ENCODE measurements at regions not wholly inside any gene's neighbourhood (a gene's known extent, or its start where the extent isn't known, plus 50 kb on each side); places are given as distances from the start of the nearest gene placed in this dataset.

GRCh38 chr1:95311762-95312161 is 77.8 kb downstream of the RWDD3 start:
- no peak for DNase-seq
- Histone ChIP-seq H3K9ac (no peak overlapping the region), H4K20me1 (ENCODE audit: insufficient read depth) (no peaks in the 10 kb centered on the region), H3K9me2 (no peaks in the 10 kb centered on the region), H3K36me3 (replicated peaks in 1 of 2; ENCODE audit: control insufficient read depth in 1 of 2, insufficient read depth in 2 of 2, low read length in 1 of 2) (no peaks in the 10 kb centered on the region), H3K4me2 (no peak overlapping the region), H2AFZ (ENCODE audit: low read depth) (no peak overlapping the region), H3K79me2 (ENCODE audit: insufficient read depth) (no peaks in the 10 kb centered on the region), H3K4me3 (ENCODE audit: low read depth in 2 of 2, low read length in 1 of 2) (no peak overlapping the region), H3K9me3 (no peaks in the 10 kb centered on the region), H3F3A (replicated peaks; ENCODE audit: insufficient read depth) (no peaks in the 10 kb centered on the region), H3K27ac (ENCODE audit: low read depth in 2 of 2, low read length in 1 of 2) (peak overlapping the region; percentile 28 to 100; a peak in 3 of 4 replicates), H3K4me1 (ENCODE audit: control insufficient read depth in 1 of 2, insufficient read depth in 2 of 2, low read depth in 1 of 2, low read length in 1 of 2) (peaks cover 0 to 41% of the 10 kb centered on the region in 2 experiments; a peak in 2 of 4 replicates), H3K27me3 (ENCODE audit: insufficient read depth) (no peaks in the 10 kb centered on the region; the same call in 1 of the 2 replicates)
- ChIA-PET POLR2A (interaction anchor here (1.0 to 2.1 kb wide), 3 partner anchors 70 to 344 kb away, joined by 4 to 9 read pairs (median 5); no protein-coding TSS in a partner anchor), CTCF (no interaction called here)
- TF ChIP-seq FOXM1 (IDR thresholded peaks at IDR 0.05; ENCODE audit: low read depth) (no peak), RXRA (IDR thresholded peaks at IDR 0.05; ENCODE audit: borderline replicate concordance, low read depth) (no peak), GATA2 (CRISPR knock-in tag; IDR thresholded peaks at IDR 0.05) (peak; percentile 31; the same call in 1 of the 2 replicates), MEF2A (IDR thresholded peaks at IDR 0.05; ENCODE audit: borderline replicate concordance, low read depth) (no peak), GABPA (IDR thresholded peaks at IDR 0.05; ENCODE audit: low read depth) (no peak)
- 74% methylated on average over 2 of the region's 2 CpGs for WGBS (ENCODE audit: low lambda C conversion rate)

DNA sequence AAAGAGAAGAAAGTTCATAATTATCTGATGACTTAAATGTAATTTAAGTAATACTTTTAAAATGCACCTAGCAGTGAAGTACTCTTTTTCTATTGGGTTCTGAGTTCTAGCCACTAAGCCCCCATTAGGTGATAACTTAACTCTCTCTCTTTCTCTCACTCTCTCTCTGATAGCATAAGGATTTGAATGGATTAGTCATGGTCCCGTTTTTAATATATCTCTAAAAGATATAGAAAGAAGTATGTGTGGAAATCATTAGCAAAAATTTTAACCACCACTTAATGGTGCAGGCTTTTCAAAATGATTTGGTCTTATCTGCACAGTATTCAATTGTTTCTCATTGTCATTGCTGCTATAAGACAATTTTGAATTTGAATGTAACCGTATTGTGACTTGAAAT is 78.2 kb downstream of the RWDD3 start:
- POLR2A ChIA-PET: interaction anchor here (1.0 to 2.1 kb wide), 2 partner anchors 70 to 343 kb away, joined by 5 to 9 read pairs; no protein-coding TSS in a partner anchor

More for the DNA sequence above, 78.2 kb downstream of the RWDD3 start:
- Histone ChIP-seq H3K9ac (no peak overlapping the region), H3K36me3 (replicated peaks in 1 of 2; ENCODE audit: control insufficient read depth in 1 of 2, insufficient read depth in 2 of 2, low read length in 1 of 2) (no peaks in the 10 kb centered on the region), H3K27me3 (ENCODE audit: insufficient read depth) (no peaks in the 10 kb centered on the region; the same call in 1 of the 2 replicates), H3K9me3 (no peaks in the 10 kb centered on the region), H3K4me2 (no peak overlapping the region), H3K4me1 (ENCODE audit: control insufficient read depth in 1 of 2, insufficient read depth in 2 of 2, low read depth in 1 of 2, low read length in 1 of 2) (peaks cover 0 to 41% of the 10 kb centered on the region in 2 experiments; a peak in 2 of 4 replicates), H3K9me2 (no peaks in the 10 kb centered on the region), H3K79me2 (ENCODE audit: insufficient read depth) (no peaks in the 10 kb centered on the region), H3K4me3 (ENCODE audit: low read depth in 2 of 2, low read length in 1 of 2) (no peak overlapping the region), H4K20me1 (ENCODE audit: insufficient read depth) (no peaks in the 10 kb centered on the region), H2AFZ (ENCODE audit: low read depth) (no peak overlapping the region), H3F3A (replicated peaks; ENCODE audit: insufficient read depth) (no peaks in the 10 kb centered on the region), H3K27ac (ENCODE audit: low read depth in 2 of 2, low read length in 1 of 2) (peak overlapping the region; percentile 28 to 100; a peak in 3 of 4 replicates)
- 15% methylated on average over 2 of the region's 2 CpGs for WGBS (ENCODE audit: low lambda C conversion rate)
- TF ChIP-seq SIN3A (IDR thresholded peaks at IDR 0.05; ENCODE audit: borderline replicate concordance, low read depth, low read length) (no peak), EP300 (IDR thresholded peaks at IDR 0.05; ENCODE audit: borderline replicate concordance in 1 of 2, low read depth in 1 of 2, low read length in 1 of 2) (no peak), RFX5 (IDR thresholded peaks at IDR 0.05; ENCODE audit: low read length) (no peak), EZH2phosphoT487 (IDR thresholded peaks at IDR 0.05; ENCODE audit: borderline replicate concordance, low read depth) (no peak)
- TF ChIP-seq, protein P1, sequence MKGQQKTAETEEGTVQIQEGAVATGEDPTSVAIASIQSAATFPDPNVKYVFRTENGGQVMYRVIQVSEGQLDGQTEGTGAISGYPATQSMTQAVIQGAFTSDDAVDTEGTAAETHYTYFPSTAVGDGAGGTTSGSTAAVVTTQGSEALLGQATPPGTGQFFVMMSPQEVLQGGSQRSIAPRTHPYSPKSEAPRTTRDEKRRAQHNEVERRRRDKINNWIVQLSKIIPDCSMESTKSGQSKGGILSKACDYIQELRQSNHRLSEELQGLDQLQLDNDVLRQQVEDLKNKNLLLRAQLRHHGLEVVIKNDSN (IDR thresholded peaks at IDR 0.05; ENCODE audit: borderline replicate concordance, low read depth): no peak
- TF ChIP-seq, protein P2, sequence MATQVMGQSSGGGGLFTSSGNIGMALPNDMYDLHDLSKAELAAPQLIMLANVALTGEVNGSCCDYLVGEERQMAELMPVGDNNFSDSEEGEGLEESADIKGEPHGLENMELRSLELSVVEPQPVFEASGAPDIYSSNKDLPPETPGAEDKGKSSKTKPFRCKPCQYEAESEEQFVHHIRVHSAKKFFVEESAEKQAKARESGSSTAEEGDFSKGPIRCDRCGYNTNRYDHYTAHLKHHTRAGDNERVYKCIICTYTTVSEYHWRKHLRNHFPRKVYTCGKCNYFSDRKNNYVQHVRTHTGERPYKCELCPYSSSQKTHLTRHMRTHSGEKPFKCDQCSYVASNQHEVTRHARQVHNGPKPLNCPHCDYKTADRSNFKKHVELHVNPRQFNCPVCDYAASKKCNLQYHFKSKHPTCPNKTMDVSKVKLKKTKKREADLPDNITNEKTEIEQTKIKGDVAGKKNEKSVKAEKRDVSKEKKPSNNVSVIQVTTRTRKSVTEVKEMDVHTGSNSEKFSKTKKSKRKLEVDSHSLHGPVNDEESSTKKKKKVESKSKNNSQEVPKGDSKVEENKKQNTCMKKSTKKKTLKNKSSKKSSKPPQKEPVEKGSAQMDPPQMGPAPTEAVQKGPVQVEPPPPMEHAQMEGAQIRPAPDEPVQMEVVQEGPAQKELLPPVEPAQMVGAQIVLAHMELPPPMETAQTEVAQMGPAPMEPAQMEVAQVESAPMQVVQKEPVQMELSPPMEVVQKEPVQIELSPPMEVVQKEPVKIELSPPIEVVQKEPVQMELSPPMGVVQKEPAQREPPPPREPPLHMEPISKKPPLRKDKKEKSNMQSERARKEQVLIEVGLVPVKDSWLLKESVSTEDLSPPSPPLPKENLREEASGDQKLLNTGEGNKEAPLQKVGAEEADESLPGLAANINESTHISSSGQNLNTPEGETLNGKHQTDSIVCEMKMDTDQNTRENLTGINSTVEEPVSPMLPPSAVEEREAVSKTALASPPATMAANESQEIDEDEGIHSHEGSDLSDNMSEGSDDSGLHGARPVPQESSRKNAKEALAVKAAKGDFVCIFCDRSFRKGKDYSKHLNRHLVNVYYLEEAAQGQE (IDR thresholded peaks at IDR 0.05; ENCODE audit: low read depth, low read length): no peak
- CTCF ChIA-PET: interaction anchor here (0.8 kb wide), 1 partner anchor 593 kb away, joined by 3 read pairs; no protein-coding TSS in a partner anchor
- no peak for DNase-seq

Measured in SK-N-SH (cell line).